Esophagus muscularis mucosa (tissue), 3 donors: ENCODE measurements at regions not wholly inside any gene's neighbourhood (a gene's known extent, or its start where the extent isn't known, plus 50 kb on each side); places are given as distances from the start of the nearest gene placed in this dataset.

ENCODE experiments used
- CTCF ChIP-seq, 3 experiments: fragments of 200-600 bp in 2 of 3; fragments of 450-650 bp in 1 of 3; sonication (generic) in 2 of 3; IDR thresholded peaks; one replicate each; pipeline ENCODE4 v1.5.1; 2017 to 2019; ENCODE audit warnings: antibody characterized with exemption in 3 of 3, mild to moderate bottlenecking in 2 of 3, moderate library complexity in 1 of 3
- POLR2AphosphoS5 ChIP-seq, 2 donors: sonication (generic); formaldehyde crosslinking; IDR thresholded peaks; one replicate each; pipeline ENCODE4 v1.6.1; 2017; ENCODE audit warnings: antibody characterized with exemption in 2 of 2

DNA sequence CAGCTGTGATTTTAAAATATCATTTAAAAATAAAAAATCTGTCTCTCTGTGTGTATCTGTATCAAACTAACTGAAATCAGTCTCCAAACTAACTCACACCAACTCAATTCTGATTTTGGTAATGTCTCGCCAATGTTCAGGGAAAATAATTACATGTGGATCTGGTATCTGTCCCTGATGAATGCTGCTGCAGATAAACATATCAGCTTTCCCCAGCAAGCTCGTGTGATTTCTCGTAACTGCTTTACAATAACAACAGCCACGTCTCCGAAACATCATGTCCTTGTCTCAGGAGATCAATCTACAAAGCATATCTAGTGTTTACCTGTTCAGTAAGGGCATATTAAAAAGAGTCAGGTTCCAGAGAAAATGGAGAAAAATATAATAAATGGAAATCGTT, 129.0 kb downstream of the IRS2 start:
- TF ChIP-seq CTCF (IDR thresholded peaks at IDR 0.05) (no peak), POLR2AphosphoS5 (IDR thresholded peaks at IDR 0.05) (no peak)
